ENCODE measurements at regions not wholly inside any gene's neighbourhood (a gene's known extent, or its start where the extent isn't known, plus 50 kb on each side); places are given as distances from the start of the nearest gene placed in this dataset.
"Not testable (repeated sequence)": the region's sequence is repeated elsewhere in the genome, so short reads cannot be mapped to it uniquely, and the experiment has no call there.

GRCh38 chr1:101440485-101440884 is 203.7 kb downstream of the S1PR1 start:
- DNase-seq: no peak
- H3K4me1 Mint-ChIP-seq (ENCODE audit: low read depth, unreplicated experiment): no peaks in the 10 kb centered on the region
- H3K4me3 Mint-ChIP-seq (ENCODE audit: unreplicated experiment): no peak overlapping the region
- TF ChIP-seq, protein P1, sequence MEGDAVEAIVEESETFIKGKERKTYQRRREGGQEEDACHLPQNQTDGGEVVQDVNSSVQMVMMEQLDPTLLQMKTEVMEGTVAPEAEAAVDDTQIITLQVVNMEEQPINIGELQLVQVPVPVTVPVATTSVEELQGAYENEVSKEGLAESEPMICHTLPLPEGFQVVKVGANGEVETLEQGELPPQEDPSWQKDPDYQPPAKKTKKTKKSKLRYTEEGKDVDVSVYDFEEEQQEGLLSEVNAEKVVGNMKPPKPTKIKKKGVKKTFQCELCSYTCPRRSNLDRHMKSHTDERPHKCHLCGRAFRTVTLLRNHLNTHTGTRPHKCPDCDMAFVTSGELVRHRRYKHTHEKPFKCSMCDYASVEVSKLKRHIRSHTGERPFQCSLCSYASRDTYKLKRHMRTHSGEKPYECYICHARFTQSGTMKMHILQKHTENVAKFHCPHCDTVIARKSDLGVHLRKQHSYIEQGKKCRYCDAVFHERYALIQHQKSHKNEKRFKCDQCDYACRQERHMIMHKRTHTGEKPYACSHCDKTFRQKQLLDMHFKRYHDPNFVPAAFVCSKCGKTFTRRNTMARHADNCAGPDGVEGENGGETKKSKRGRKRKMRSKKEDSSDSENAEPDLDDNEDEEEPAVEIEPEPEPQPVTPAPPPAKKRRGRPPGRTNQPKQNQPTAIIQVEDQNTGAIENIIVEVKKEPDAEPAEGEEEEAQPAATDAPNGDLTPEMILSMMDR (IDR thresholded peaks at IDR 0.05; ENCODE audit: partially characterized antibody, unreplicated experiment): no peak
- no peaks in the 10 kb centered on the region for H3K27me3 Mint-ChIP-seq (ENCODE audit: unreplicated experiment)
- H3K9me3 Mint-ChIP-seq (ENCODE audit: unreplicated experiment): no peaks in the 10 kb centered on the region
- no peak overlapping the region for H3K27ac Mint-ChIP-seq (ENCODE audit: unreplicated experiment)
- no peaks in the 10 kb centered on the region for H3K36me3 Mint-ChIP-seq (ENCODE audit: unreplicated experiment)

GRCh38 chr1:101444381-101444780 is 207.6 kb downstream of the S1PR1 start:
- no peaks in the 10 kb centered on the region for H3K36me3 Mint-ChIP-seq (ENCODE audit: unreplicated experiment)

GRCh38 chr1:101444873-101445618 is 208.2 kb downstream of the S1PR1 start:
- TF ChIP-seq, protein P1 (IDR thresholded peaks at IDR 0.05; ENCODE audit: partially characterized antibody, unreplicated experiment): no peak
- no peaks in the 10 kb centered on the region for H3K36me3 Mint-ChIP-seq (ENCODE audit: unreplicated experiment)
- DNase-seq: no peak
- no peak overlapping the region for H3K4me3 Mint-ChIP-seq (ENCODE audit: unreplicated experiment)
- no peaks in the 10 kb centered on the region for H3K4me1 Mint-ChIP-seq (ENCODE audit: low read depth, unreplicated experiment)
- H3K27ac Mint-ChIP-seq (ENCODE audit: unreplicated experiment): no peak overlapping the region
- peaks cover 4% of the 10 kb centered on the region for H3K9me3 Mint-ChIP-seq (ENCODE audit: unreplicated experiment)
- peaks cover 2% of the 10 kb centered on the region for H3K27me3 Mint-ChIP-seq (ENCODE audit: unreplicated experiment)

More at GRCh38 chr1:101444381-101444780, 207.6 kb downstream of the S1PR1 start:
- TF ChIP-seq, protein P1 (IDR thresholded peaks at IDR 0.05; ENCODE audit: partially characterized antibody, unreplicated experiment): no peak
- no peak for DNase-seq
- Mint-ChIP-seq H3K4me1 (ENCODE audit: low read depth, unreplicated experiment) (no peaks in the 10 kb centered on the region), H3K4me3 (ENCODE audit: unreplicated experiment) (no peak overlapping the region), H3K9me3 (ENCODE audit: unreplicated experiment) (peaks cover 4% of the 10 kb centered on the region), H3K27me3 (ENCODE audit: unreplicated experiment) (peaks cover 2% of the 10 kb centered on the region), H3K27ac (ENCODE audit: unreplicated experiment) (no peak overlapping the region)

- no peak for DNase-seq
- TF ChIP-seq, protein P1 (IDR thresholded peaks at IDR 0.05; ENCODE audit: partially characterized antibody, unreplicated experiment): no peak
- peaks cover 9% of the 10 kb centered on the region for H3K9me3 Mint-ChIP-seq (ENCODE audit: unreplicated experiment)
- no peak overlapping the region for H3K27ac Mint-ChIP-seq (ENCODE audit: unreplicated experiment)
- peaks cover 3% of the 10 kb centered on the region for H3K27me3 Mint-ChIP-seq (ENCODE audit: unreplicated experiment)
- H3K4me3 Mint-ChIP-seq (ENCODE audit: unreplicated experiment): no peak overlapping the region
- H3K4me1 Mint-ChIP-seq (ENCODE audit: low read depth, unreplicated experiment): no peaks in the 10 kb centered on the region
- no peaks in the 10 kb centered on the region for H3K36me3 Mint-ChIP-seq (ENCODE audit: unreplicated experiment)
These were observed 211.2 kb downstream of the S1PR1 start for GRCh38 chr1:101448018-101448417.

DNA sequence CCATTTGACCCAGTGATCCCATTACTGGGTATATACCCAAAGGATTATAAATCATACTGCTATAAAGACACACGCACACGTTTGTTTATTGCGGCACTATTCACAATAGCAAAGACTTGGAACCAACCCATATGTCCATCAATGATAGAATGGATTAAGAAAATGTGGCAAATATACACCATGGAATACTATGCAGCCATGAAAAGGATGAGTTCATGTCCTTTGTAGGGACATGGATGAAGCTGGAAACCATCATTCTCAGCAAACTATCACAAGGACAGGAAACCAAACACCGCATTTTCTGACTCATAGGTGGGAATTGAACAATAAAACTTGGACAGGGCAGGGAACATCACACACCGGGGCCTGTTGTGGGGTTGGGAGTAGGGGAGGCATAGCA is 213.9 kb downstream of the S1PR1 start:
- H3K4me1 Mint-ChIP-seq (ENCODE audit: low read depth, unreplicated experiment); DNase-seq; H3K4me3 Mint-ChIP-seq (ENCODE audit: unreplicated experiment); H3K27ac Mint-ChIP-seq (ENCODE audit: unreplicated experiment); H3K36me3 Mint-ChIP-seq (ENCODE audit: unreplicated experiment); H3K27me3 Mint-ChIP-seq (ENCODE audit: unreplicated experiment); H3K9me3 Mint-ChIP-seq (ENCODE audit: unreplicated experiment): not testable (repeated sequence)

All from glutamatergic neuron (in vitro differentiated cells).